Loucy (cell line): ENCODE measurements at regions not wholly inside any gene's neighbourhood (a gene's known extent, or its start where the extent isn't known, plus 50 kb on each side); places are given as distances from the start of the nearest gene placed in this dataset.

ENCODE experiments used
- EZH2phosphoT487 ChIP-seq: fragments of 200-600 bp; IDR thresholded peaks from 2 replicates; pipeline ENCODE4 v1.6.1; 2018; ENCODE audit warnings: antibody characterized with exemption, mild to moderate bottlenecking, moderate library complexity, borderline replicate concordance
- TF ChIP-seq, protein P1 (sequence below): fragments of 200-600 bp; sonication (generic); conservative IDR thresholded peaks from 2 replicates; pipeline ENCODE4 v1.5.1; 2014; ENCODE audit warnings: mild to moderate bottlenecking, antibody characterized with exemption, low read length

DNA sequence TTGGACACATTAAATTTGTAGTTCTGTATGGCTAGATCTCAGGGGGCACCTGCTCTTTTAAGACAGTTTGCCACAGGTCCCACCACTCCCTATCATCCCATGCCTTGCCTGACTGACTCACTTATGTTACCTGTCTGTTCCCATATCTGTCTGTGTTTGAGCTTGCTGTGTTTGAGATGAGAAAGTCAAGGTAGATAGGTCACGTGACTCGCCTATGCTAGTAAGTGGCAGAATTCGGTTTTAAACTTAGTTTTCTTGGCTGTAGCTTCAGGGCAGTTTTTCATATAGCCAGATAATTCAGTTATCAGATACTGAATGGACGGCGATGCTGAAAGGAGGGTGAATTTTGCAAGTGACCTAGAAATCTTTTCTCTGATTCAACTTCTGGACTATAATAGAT, 348.4 kb downstream of the RPS24 start:
- TF ChIP-seq, protein P1, sequence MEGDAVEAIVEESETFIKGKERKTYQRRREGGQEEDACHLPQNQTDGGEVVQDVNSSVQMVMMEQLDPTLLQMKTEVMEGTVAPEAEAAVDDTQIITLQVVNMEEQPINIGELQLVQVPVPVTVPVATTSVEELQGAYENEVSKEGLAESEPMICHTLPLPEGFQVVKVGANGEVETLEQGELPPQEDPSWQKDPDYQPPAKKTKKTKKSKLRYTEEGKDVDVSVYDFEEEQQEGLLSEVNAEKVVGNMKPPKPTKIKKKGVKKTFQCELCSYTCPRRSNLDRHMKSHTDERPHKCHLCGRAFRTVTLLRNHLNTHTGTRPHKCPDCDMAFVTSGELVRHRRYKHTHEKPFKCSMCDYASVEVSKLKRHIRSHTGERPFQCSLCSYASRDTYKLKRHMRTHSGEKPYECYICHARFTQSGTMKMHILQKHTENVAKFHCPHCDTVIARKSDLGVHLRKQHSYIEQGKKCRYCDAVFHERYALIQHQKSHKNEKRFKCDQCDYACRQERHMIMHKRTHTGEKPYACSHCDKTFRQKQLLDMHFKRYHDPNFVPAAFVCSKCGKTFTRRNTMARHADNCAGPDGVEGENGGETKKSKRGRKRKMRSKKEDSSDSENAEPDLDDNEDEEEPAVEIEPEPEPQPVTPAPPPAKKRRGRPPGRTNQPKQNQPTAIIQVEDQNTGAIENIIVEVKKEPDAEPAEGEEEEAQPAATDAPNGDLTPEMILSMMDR: no peak
- TF ChIP-seq EZH2phosphoT487: no peak
